Kasumi-1 (cell line): ENCODE measurements at regions not wholly inside any gene's neighbourhood (a gene's known extent, or its start where the extent isn't known, plus 50 kb on each side); places are given as distances from the start of the nearest gene placed in this dataset.
"Not testable (repeated sequence)": the region's sequence is repeated elsewhere in the genome, so short reads cannot be mapped to it uniquely, and the experiment has no call there.

Experiments
- DNase-seq, 2 experiments: peaks; one replicate each; lab custom pipeline; 2025; lab: John Stamatoyannopoulos, UW

DNA sequence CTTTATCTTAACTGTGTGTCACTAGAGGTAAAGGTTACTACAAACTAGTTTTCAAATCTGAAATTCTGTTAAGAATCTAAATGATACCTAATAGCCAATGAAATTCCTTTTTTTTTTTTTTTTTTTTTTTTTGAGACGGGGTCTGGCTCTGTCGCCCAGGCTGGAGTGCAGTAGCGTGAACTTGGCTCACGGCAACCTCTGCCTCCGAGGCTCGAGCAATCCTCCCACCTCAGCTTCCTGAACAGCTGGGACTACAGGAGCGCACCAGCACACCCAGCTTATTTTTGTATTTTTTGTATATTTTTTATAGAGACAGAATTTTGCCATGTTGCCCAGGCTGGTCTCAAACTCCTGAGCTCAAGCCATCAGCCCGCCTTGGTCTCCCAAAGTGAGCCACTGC lies 160.3 kb upstream of the NEBL start:
- DNase-seq = no peak

DNA sequence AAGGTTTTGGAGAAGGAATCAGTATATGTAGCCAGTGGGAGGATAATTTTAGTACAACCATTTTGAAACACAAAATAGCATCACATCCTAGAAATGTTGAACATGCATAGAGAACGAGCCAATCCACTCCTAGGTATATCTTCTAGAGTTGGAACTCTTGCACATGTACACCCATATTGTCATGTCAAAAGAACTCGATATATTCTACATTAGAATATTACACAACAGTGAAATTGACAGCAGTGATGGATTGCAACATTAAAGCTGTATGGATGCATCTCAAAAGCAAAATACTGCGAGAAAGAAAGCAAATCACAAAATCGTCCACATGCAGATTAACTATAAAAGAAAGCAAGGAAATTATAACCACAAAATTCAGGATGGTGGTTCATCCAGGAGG lies 159.3 kb upstream of the NEBL start:
- DNase-seq = no peak

DNA sequence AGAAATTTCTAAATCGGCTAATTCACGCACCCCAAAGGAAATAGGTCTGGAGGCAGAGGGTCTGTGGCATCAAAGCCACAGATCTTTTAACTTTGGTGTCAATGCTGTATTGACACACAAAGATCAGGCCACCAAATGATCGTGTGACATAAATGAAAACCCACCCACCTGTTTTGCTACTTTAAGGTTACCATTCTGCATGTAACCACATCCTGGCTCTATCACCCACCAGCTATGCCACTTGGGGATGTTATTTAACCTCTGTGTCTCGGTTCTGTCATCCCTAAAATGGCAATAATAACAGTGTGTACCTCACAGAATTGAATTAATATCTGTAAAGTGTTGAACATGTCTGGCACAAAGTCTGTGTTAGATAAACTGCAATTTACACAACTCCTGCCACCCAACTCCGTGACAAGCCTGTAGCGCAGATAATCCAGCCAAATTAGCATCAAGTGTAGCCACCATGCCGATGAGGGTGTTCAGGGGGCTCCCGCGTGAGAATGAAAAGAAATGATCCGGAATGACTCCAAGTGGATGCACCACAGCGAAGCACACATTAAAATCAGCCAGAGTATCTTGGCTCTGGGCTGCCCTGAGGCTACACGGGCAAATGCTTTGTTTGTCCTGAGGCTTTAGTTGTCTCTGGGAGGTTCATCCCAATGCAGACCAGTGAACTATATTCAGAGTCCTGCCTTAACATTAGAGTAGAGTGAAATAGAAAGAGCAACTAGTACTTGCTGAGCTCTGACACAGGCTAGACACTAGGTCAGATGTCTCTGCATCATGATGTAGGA lies 158.4 kb upstream of the NEBL start:
- DNase-seq = no peak

DNA sequence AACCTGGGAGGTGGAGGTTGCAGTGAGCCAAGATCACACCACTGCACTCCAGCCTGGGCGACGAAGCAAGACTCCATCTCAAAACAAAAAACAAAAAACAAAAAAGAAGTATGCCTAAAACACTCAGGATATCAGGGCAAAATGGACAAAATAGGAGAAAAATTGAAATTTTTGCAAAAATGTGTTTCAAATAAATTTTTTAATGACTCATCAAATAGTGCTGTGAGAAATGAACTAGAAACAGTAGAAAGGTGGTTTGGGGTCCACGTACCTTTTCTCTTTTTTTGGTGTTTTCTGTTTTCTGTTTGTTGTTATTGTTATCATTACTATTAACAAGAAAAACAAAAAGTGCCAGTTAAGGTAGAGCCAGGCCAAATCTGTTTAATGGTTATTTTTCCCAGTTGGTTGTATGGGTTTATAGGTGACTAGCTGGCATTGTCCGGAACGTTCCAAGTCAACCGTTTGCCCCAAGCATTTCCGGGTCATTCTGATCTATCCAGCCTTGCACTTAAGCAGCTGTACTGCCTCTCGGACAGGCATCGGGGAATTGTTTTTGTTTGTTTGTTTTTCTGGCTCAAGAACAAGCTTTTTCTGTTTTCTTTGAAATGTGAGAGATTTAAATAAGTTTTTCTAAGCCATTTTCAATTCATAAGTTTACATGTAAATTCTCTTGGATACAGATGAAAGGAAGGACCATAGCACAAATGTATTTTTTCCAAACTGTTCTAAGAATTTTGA lies 157.0 kb upstream of the NEBL start:
- DNase-seq = no peak

DNA sequence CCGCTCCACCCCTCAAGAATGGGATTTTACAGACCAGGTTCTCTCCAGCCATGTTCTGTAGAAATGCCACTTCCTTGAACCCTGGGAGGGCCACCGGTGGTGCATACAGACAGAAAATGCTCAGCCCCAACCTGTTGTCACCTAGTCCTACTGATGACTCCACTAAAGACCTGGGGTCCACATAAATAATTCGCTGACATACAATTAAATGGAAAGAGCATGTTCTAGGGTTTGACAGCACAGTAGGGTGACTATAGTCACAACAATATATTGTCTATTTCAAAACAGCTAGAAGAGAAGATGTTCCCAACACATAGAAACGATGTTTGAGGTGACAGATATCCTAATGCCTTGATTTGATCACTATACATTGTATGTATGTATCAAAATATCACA lies 155.6 kb upstream of the NEBL start:
- no peak for DNase-seq

DNA sequence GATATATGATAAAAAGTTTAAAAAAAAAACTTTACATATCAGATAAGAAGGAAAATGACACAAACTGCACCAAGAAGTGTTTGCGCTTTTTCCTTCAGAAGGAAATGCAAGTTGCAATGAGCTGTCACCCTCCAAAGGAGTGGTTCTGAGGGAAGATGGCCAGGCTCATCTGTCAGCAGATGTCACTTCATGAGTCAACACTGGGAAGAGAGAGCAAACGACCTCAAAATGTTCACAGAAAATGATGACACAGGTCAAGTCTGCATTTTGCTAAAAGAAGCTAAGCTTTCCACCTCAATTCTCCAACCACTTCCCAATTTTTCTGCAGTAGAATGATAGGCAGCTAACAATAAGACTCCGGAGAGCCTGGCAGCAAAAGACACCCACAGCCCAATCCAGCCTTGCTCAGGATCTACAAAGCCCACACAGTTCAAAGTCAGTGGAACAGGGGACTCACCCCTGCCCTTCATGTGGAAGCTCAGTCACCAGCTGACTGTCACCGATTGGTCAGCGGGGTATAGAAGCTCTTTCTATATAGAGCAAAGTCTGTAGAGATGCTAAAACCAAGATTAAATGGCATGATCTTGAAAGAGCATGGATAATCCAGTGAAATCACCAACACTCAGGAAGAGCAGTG lies 155.1 kb upstream of the NEBL start:
- DNase-seq = no peak

DNA sequence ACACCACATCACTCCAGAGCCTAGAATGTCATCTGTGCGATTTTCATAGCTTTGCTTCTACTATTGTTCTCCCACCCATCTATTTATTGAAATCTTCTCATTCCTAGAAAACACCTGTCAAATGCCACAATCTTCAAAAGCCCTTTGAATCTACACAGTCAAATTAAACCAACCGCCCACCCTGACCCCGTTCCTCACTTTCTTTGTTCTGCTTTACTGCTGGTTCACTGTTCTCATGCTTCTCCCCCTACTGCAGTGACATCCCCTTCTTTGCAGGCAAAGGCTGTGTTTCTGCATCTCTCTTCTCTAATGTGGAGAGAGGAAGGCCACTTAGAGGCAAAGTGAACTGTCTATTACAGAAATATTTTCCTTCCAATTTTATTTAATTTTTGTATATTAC lies 152.4 kb upstream of the NEBL start:
- no peak for DNase-seq

DNA sequence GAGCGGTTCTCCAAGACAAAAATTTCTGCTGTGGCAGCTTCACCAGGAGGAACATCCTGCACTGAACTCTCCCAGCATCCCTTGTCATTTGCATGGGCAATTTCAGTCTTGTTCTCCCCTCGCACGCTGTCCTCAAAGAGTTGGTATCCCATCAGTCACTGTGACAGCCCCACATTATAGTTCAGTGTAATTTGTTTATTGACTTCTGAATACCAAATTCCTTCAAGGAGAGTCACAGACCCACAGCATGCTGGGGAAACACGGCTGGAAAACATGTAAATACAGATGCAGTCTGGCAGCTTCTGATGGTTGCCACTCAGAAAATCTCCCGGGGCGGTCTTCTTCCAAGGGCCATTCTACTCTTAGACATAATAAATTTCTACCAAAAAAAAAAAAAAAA lies 151.0 kb upstream of the NEBL start:
- DNase-seq = no peak

DNA sequence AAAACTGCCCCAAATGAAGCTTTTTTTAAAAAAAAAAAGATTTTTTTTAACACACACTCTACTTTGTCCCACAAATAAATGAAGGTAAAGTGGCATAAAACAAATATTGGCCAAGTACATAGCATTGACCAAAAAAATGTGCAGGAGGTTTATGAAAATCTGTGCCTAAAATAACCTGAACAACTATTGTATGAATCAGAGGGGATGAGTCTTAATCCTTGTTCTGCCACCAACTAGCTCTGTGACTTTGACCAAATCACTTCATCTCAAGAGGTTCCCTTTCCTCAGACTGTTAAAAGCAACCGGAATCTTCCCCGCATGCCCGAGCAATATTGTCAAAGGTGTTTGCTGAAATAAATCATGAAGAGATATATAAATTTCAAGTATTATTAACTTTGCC lies 150.4 kb upstream of the NEBL start:
- no peak for DNase-seq

DNA sequence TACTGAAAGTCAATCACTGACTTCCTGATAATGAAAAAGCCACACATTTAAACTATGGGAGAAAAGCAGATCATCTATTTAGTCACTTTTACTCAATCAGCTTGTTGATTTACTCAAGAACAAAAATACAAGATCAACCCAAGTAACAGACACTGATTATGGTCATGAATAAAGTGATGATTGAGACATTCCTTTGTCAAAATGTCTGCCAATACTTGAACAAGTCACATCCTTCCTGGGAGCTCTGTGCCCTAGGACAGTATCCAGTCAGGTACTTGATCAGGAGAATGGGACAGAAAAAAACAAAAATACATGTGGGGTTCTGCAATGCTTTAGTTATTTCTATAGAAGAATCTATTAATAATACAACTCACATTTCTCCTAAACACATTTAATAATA lies 150.0 kb upstream of the NEBL start:
- no peak for DNase-seq

DNA sequence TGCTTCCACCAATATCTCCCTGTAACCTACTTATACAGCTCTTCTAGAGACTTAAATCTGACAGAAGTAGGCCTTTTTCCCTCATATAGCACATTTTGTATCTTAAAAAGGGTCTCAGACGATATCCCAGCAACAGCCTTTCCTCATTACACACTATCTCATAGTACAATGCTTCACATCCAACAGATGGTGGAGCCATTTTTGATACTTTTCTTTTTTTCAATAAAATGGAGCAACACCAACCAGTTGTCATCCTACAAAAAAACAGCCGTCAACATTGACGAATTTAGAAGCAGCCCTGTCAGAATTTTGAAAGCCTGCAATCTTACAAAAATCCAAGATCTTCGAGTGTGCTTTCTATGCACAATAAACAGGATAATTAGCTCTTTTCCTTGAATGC lies 145.9 kb upstream of the NEBL start:
- no peak for DNase-seq

DNA sequence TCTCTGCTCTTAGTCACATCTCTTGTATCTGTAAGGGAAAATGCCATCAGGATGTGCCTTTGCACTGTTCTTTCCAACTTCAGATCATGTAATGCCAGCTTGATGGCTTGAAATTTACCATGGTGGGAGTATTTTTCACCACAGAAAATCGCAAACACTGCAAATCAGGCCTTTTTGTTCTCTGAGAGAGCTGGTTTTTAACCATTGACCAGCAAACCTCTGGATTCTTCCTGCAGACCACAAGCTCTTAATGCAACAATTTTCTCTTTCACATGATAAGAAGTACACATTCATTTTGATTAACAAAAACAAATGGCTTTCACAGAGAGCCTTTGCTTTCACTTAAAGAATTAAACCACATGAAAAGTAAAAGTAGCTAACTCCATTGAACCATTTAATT lies 145.4 kb upstream of the NEBL start:
- no peak for DNase-seq

DNA sequence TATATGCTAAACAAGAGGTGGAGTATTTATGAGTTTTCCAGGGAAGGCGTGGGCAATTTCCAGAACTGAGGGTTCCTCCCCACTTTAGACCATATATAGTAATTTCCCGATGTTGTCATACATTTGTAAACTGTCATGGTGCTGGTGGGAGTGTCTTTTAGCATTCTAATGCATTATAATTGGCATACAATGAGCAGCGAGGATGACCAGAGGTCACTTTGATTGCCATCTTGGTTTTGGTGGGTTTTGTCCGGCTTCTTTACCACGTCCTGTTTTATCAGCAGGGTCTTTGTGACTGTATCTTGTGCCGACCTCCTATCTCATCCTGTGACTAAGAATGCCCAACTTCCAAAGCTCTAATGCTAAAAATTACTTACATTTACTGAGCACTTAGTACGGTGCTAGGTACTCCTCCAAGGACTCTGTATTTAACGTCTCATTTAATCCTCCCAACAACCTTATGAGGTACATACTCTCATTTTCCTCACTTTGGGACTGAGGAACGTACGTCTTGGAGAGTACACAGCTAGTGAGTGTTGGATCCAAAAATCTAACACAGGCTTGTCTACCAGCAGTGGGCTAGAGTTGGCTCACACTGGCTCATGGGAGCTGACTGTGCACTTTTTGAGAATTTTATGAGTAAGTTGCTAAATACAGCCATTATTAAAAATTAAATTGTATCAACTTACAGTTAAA lies 144.8 kb upstream of the NEBL start:
- DNase-seq = no peak

DNA sequence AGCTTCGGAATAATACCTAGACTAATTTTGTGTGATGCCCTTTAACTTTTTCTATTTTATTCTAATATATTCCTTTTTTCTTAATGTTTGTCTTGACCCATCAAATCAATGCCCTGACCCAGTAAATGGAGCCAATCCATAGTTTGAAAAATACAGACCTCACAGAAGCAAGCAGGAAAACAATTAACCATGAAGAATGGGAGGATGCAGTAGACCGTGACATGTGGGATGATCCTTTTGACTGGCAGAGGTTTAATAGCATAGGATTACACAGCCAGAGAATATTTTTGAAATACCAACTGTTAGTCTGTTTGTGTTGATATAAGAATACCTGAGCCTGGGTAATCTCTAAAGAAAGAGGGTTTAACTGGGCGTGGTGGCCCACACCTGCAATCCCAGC lies 142.6 kb upstream of the NEBL start:
- DNase-seq = no peak

DNA sequence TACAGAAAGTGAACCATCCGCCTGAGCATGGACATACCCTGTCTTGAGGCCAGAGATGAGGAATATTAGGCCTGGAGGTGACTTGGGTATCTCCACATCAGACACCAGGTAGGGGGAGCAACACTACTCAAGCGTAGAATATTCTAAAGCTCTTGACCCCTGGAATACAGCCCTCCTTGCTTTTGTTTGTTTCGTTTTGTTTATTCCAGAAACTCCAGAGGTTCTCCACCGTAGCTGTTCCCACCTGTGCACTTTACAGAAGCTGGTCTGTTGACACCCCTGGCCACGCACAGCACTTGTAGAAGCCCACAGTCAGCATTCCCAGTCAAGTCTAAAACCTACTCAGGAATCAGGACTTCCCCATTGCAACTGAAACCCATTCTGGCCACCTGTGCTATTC lies 139.6 kb upstream of the NEBL start:
- no peak for DNase-seq

DNA sequence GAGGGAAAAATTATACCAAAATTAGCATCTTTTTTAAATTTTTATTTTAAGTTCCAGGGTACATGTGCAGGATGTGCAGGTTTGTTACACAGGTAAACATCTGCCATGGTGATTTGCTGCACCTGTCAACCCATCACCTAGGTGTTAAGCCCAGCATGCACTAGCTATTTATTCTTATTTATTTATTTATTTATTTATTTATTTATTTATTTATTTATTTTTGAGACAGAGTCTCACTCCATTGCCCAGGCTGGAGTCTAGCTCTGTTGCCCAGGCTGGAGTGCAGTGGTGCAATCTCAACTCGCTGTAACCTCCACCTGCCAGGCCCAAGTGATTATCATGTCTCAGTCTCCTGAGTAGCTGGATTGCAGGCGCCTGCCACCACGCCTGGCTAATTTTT lies 137.7 kb upstream of the NEBL start:
- not testable (repeated sequence) for DNase-seq

DNA sequence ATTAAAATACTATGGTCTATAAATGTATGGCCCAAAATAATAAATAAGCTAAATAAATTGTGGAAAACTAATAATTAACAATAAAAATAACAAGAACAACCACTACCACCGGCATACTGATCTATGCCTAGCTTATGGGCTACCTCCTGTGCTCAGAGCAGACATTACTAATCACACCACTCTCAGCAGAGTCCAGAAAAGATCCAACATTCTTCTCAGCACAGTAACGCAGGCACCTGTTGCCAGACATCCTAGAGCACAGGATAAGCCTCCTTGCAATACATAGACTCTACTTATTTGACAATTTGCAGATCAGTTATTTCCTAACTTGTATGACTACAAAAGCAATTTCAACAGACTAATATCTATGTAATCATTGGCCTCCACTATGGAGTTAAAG lies 137.1 kb upstream of the NEBL start:
- DNase-seq = no peak

DNA sequence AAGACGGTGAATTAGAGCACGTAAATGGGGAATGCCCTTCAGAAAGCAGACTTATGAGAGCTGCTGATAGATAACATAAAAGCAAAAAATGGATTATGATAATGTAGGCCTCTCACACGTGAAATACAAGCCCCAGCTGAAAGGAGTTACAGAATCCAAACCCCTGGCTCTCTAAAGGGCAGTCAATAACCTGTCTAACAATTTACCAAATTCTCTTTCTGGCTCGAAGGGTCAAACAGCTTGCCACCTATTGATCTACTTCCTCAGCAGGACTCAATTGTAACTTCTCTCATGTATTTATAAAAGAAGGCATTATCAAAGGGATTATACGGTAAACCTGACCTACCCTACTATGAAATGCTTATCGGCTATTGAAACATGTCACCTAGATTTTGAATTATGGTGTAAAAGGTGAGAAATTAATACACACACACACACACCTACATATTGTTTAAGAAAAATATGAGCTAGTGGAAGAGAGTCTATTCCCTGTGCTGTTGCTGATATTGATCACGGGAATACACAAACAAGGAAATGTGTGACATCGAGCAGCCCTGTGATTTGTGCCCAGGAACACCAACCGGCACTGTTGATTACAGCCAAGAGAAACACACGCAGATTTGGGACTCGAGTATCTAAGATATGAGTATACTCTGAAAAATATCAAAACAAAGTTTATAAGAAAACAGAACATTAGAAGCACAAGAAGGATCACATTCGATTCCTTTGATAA lies 135.6 kb upstream of the NEBL start:
- no peak for DNase-seq

DNA sequence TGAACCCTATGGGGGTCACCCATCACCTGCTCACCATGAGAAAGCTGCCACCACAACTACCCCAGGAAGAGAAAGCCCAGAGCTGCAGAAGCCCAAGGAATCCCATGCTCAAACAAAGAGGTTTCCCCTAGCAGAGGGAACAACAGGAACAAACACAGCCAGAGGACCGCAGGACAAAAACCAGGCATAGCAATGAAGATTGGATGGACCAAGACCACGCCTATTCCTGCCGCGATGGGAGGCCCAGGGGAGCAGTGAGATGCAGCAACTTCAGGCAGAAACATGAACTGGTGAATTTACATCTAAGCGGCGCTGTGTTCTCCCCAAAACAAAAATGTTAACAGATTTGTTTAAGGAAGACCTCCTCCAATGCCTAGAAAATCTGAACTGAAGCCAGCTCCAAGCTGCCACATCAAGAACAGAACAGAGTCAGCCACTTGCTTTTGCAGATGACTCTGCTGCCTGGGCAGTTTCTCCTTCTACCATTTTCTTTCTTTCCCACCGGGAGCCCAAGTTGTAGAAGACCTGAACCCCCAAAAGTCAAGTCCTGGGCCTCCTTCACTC lies 134.2 kb upstream of the NEBL start:
- DNase-seq = no peak

DNA sequence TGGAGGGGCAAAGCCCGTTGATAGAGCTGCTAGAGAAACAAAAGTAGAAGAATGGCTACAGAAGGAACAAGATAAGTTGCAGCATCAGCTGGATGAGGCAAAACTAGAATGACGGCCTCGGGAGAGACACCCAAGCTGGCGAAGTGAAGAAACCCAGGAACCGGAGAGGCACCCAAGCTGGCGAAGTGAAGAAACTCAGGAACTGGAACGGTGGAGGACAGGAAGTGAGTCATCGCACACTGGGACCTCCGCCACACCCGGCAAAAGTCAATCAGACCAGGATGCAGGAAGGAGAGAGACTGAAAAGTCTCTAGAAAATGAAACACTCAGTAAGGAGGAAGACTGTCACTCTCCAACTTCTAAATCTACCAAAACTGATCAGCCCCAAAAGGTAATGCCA lies 133.0 kb upstream of the NEBL start:
- peak; percentile 91 to 93 for DNase-seq

DNA sequence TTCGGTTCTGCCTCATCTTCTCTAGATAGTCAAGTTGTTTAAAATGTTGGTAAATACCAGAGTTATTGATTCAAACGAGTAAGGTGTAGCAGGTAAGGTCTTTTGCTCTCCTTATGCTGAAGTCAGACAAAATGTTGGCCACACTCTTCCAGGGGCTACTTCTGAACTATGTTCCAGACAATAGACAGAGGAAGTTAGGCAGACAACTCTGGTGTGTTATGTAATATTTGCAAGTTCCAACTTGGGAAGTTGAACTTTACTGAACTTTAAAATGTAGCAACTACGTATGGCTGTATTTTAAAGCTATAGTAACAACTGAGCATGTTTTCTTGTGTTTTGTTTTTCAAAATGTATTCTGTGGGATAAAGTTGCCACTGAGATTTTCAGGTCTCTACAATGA lies 125.7 kb upstream of the NEBL start:
- peak; percentile 65 to 71 for DNase-seq
